Skeletal muscle tissue (tissue), 3 donors: ENCODE measurements at regions not wholly inside any gene's neighbourhood (a gene's known extent, or its start where the extent isn't known, plus 50 kb on each side); places are given as distances from the start of the nearest gene placed in this dataset.
"Not testable (repeated sequence)": the region's sequence is repeated elsewhere in the genome, so short reads cannot be mapped to it uniquely, and the experiment has no call there.

Source experiments
- H3K27ac ChIP-seq: one replicate; pipeline ENCODE4 v1.7.0; 2013; ENCODE audit warnings: mild to moderate bottlenecking, low read depth, low read length, inconsistent platforms
- H3K27me3 ChIP-seq, 3 donors: one replicate each; pipeline ENCODE4 v1.7.0; 2013; ENCODE audit warnings: low read length in 3 of 3; ENCODE audit not compliant: control insufficient read depth in 3 of 3, insufficient read depth in 3 of 3
- H3K36me3 ChIP-seq, 3 donors: one replicate each; pipeline ENCODE4 v1.7.0; 2013; ENCODE audit warnings: low read length in 3 of 3; ENCODE audit not compliant: control insufficient read depth in 3 of 3, insufficient read depth in 3 of 3
- H3K4me1 ChIP-seq, 3 donors: one replicate each; pipeline ENCODE4 v1.7.0; 2013; ENCODE audit warnings: low read length in 3 of 3, mild to moderate bottlenecking in 3 of 3; ENCODE audit not compliant: control insufficient read depth in 3 of 3, insufficient read depth in 3 of 3
- H3K4me3 ChIP-seq, 3 donors: one replicate each; pipeline ENCODE4 v1.7.0; 2013; ENCODE audit warnings: low read length in 3 of 3
- H3K9ac ChIP-seq, 3 donors: one replicate each; pipeline ENCODE4 v1.7.0; 2013; ENCODE audit warnings: low read length in 3 of 3, mild to moderate bottlenecking in 3 of 3, moderate library complexity in 2 of 3, low read depth in 1 of 3
- H3K9me3 ChIP-seq, 3 donors: one replicate each; pipeline ENCODE4 v1.7.0; 2013; ENCODE audit warnings: low read length in 3 of 3; ENCODE audit not compliant: control insufficient read depth in 3 of 3
- donor health status: Osteomylitis.

- H3K36me3 ChIP-seq: no peaks in the 10 kb centered on the region
Measured at GRCh38 chr6:106782536-106783285, 153.3 kb downstream of the QRSL1 start.

GRCh38 chr6:106779552-106779951 is 150.2 kb downstream of the QRSL1 start:
- not testable (repeated sequence) for H3K9ac ChIP-seq, H3K4me1 ChIP-seq, H3K27ac ChIP-seq, H3K36me3 ChIP-seq, H3K9me3 ChIP-seq, H3K27me3 ChIP-seq, H3K4me3 ChIP-seq

More at GRCh38 chr6:106782536-106783285, 153.3 kb downstream of the QRSL1 start:
- no peak overlapping the region for H3K9ac ChIP-seq
- H3K9me3 ChIP-seq: no peaks in the 10 kb centered on the region
- H3K4me1 ChIP-seq: no peaks in the 10 kb centered on the region
- H3K27ac ChIP-seq: no peak overlapping the region
- no peaks in the 10 kb centered on the region for H3K27me3 ChIP-seq
- H3K4me3 ChIP-seq: no peak overlapping the region

- Histone ChIP-seq H3K27ac (no peak overlapping the region), H3K4me3 (no peak overlapping the region)
Measured at GRCh38 chr6:106778943-106779342, 149.6 kb downstream of the QRSL1 start.

GRCh38 chr6:106773996-106774629 is 144.7 kb downstream of the QRSL1 start:
- Histone ChIP-seq H3K27ac (no peak overlapping the region), H3K27me3 (no peaks in the 10 kb centered on the region), H3K4me3 (no peak overlapping the region), H3K36me3 (no peaks in the 10 kb centered on the region), H3K9ac (no peak overlapping the region), H3K9me3 (peaks cover 0 to 5% (median 5%) of the 10 kb centered on the region in 3 donors), H3K4me1 (no peaks in the 10 kb centered on the region)

More at GRCh38 chr6:106778943-106779342, 149.6 kb downstream of the QRSL1 start:
- no peaks in the 10 kb centered on the region for H3K27me3 ChIP-seq
- no peak overlapping the region for H3K9ac ChIP-seq
- H3K36me3 ChIP-seq: no peaks in the 10 kb centered on the region
- no peaks in the 10 kb centered on the region for H3K9me3 ChIP-seq
- no peaks in the 10 kb centered on the region for H3K4me1 ChIP-seq

- H3K9ac ChIP-seq: no peak overlapping the region
- no peaks in the 10 kb centered on the region for H3K36me3 ChIP-seq
- H3K4me1 ChIP-seq: no peaks in the 10 kb centered on the region
- H3K27ac ChIP-seq: no peak overlapping the region
- H3K9me3 ChIP-seq: peaks cover 0 to 5% (median 5%) of the 10 kb centered on the region in 3 donors
- H3K4me3 ChIP-seq: no peak overlapping the region
- no peaks in the 10 kb centered on the region for H3K27me3 ChIP-seq
Measured at GRCh38 chr6:106773522-106773921, 144.1 kb downstream of the QRSL1 start.

GRCh38 chr6:106772270-106773142 is 143.1 kb downstream of the QRSL1 start:
- H3K9ac ChIP-seq: no peak overlapping the region
- H3K4me3 ChIP-seq: peak overlapping the region in 1 of 3 donors; percentile 22
- peaks cover 0 to 5% (median 5%) of the 10 kb centered on the region in 3 donors for H3K9me3 ChIP-seq
- no peaks in the 10 kb centered on the region for H3K36me3 ChIP-seq
- no peaks in the 10 kb centered on the region for H3K4me1 ChIP-seq
- H3K27me3 ChIP-seq: no peaks in the 10 kb centered on the region
- H3K27ac ChIP-seq: no peak overlapping the region

- Histone ChIP-seq H3K4me3 (no peak overlapping the region), H3K9me3 (peaks cover 0 to 5% (median 5%) of the 10 kb centered on the region in 3 donors), H3K36me3 (no peaks in the 10 kb centered on the region)
Measured at GRCh38 chr6:106771822-106772221, 142.4 kb downstream of the QRSL1 start.

GRCh38 chr6:106770663-106771062 is 141.3 kb downstream of the QRSL1 start:
- H3K9me3 ChIP-seq: peaks cover under 1 to 5% (median 5%) of the 10 kb centered on the region in 3 donors
- no peaks in the 10 kb centered on the region for H3K27me3 ChIP-seq
- no peak overlapping the region for H3K4me3 ChIP-seq
- H3K9ac ChIP-seq: no peak overlapping the region
- no peak overlapping the region for H3K27ac ChIP-seq
- no peaks in the 10 kb centered on the region for H3K4me1 ChIP-seq
- no peaks in the 10 kb centered on the region for H3K36me3 ChIP-seq

More at GRCh38 chr6:106771822-106772221, 142.4 kb downstream of the QRSL1 start:
- Histone ChIP-seq H3K9ac (no peak overlapping the region), H3K27me3 (no peaks in the 10 kb centered on the region), H3K4me1 (no peaks in the 10 kb centered on the region), H3K27ac (no peak overlapping the region)

GRCh38 chr6:106770081-106770480 is 140.7 kb downstream of the QRSL1 start:
- H3K36me3 ChIP-seq: no peaks in the 10 kb centered on the region
- H3K9ac ChIP-seq: no peak overlapping the region
- no peaks in the 10 kb centered on the region for H3K27me3 ChIP-seq
- H3K4me3 ChIP-seq: no peak overlapping the region
- H3K4me1 ChIP-seq: no peaks in the 10 kb centered on the region
- peaks cover 3 to 5% (median 5%) of the 10 kb centered on the region in 3 donors for H3K9me3 ChIP-seq
- H3K27ac ChIP-seq: no peak overlapping the region
